ENCODE measurements at regions not wholly inside any gene's neighbourhood (a gene's known extent, or its start where the extent isn't known, plus 50 kb on each side); places are given as distances from the start of the nearest gene placed in this dataset.
"Not testable (repeated sequence)": the region's sequence is repeated elsewhere in the genome, so short reads cannot be mapped to it uniquely, and the experiment has no call there.

DNA sequence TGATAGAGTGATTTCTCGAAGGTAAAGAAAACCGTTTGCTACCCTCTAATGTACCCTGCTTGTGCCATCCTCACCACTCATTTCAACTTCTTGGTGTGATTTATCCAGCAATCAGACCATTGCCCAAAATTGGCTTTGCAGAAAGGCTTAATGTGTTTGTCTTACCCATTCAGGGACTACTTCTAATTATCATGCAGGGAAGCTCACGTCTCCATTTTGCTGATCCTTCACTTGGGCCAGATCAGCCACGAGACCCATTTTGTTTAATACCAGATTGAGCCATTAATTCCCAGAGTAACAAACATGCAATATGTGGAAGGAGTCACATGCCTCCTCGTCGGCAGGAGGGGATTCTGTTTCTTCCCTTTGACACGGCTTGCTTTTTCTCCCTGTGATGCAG lies 51.1 kb upstream of the CRY1 start:
- no peak for DNase-seq

DNA sequence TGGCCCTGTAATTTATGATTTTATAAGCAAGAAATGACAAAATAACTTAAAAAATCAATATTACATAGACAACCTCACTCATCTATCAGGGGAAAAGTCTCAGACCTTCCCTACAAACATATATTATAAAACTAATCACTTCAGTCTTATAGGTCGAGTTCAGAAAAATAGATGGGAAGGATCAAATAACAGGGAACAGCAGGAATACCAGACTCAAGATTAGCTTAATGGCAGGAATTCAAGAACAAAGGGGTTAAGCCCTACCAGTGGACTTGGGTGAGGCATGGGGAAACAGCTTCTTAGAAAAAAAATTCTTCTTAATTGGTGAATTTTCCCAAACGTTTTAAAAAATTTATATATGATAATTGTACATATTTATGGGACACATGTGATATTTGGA lies 51.6 kb upstream of the CRY1 start:
- DNase-seq, result no peak

DNA sequence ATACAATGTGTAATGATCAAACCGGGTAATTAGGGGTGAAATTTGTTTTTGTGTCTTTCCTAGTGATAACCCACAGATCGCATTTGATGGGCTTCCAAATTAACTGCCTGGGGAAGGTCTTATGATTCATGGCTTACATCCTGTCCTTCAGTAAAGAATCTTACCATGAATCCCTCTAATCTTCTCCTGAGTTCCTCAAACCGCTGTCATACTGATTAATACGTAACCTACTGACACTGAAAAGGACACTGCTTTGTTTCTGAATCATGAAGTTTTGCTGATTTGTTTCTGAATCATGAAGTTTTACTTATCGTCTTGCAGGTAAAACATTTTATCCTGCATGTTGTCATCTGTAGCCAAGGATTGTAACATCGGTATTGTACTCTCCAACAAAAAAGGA lies 52.0 kb upstream of the CRY1 start:
- no peak for DNase-seq

DNA sequence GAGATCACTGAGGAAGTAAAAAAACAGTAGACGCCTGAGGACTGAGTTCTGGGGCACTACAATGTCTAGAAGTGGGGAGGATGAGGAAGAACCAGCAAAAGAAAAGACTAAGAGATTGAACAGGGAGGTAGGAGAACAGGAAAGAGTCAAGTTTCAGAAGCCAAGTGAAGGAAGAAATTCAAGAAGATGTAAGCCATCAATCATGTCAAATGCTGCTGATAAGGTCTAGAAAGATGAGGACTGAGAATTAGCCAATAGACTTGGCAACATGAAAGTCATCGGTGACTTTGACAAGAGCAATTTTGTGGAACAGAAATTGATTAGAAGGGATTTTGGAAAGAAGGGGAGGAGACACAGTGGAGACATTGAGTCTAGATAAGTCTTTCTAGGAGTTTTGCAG lies 54.8 kb upstream of the CRY1 start:
- DNase-seq, result no peak

DNA sequence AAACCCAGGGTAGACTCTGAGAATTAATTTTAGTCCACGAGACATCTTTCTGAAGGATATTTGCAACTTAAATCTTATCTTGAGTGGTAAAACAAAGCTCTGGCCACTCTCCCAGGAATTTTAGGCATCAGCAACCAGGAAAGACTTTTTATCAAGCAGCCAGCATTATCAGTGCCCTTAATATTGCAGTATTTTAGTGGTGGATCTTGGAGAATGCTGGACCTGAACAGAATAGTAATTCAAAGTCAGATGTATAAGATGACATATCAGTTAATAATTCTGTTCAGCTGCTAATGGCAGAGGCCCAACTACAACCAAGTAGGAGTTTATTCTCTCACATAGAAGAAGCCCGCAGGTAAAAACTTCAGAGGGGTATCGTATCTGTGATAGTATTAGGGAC lies 59.0 kb upstream of the CRY1 start:
- DNase-seq, result no peak

DNA sequence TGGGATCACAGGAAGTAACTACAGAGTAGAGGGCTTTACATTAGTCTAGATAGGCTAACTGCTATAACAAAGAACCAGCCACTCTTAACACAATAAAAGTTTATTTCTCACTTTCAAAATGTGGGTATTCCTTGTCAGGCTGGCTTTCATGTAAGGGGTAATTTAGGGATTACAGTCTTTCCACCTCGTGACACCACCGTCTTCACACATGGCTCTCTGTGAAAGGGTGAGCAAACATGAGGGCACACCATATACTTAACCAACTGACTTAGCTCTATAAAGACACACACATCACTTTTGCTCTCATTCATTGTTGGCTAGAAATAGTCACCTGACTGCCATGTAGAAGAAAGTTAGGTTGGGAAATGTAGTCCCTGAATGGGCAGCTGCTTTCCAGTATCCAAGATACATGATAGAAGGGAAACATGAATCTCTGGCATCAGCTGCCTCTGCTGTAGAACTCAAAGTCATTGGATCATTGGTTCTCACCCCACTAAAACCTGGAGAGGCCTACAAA lies 66.1 kb upstream of the CRY1 start:
- no peak for DNase-seq

DNA sequence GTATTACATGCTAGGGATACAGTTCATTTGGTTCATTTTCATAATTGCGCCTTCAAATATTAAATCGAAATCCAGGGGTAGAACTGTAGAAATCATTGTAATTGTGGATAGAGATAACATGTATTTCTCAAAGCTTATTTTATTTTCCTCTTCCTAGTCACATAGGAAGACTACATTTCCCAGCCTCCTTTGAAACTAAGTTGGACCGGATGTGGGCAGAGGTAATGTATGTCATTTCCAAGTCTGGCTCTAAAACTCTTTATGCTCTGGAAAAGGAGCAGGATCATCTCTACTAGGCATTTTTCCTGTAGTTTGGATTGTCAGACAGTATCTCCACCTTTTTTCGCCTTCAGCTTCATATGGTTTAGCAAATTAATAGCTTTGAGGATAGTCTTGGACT lies 70.1 kb upstream of the CRY1 start:
- DNase-seq, result no peak

DNA sequence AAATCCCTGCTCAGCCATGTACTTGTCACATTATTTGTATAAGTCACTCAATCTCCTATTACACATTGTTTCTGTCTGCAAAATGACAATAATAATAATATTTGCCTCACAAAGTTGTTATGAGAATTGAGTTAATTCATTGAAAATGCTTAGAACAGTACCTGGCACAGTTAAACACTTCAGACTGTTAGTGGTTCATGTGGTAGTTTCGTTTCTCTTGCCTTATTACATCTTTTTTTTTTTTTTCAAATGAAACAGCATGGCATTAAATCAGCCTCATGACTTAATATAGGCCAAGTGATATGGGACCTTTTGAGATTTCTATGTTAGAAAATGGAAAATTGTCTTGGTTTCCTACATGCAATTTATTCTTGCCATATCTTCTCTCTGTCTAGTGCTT lies 71.0 kb upstream of the CRY1 start:
- no peak for DNase-seq

DNA sequence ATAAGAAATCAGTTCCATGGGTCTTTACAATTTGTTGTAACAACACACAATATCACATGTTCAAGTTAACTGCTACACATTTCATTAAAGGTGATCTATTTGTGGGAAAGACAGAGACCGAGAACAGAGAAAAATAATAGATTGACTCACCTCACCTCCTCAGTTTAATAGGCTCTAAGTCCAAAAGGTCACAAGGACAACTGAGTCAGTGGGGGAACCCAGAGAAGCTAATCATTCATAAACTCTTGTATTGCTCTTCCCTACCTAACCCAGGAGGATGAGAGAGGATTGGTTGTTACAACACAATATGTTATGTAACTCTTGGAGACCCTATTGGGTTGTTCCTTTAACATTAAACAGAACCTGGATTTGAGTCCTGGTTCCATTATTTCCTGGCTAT lies 72.2 kb upstream of the CRY1 start:
- DNase-seq, result no peak

DNA sequence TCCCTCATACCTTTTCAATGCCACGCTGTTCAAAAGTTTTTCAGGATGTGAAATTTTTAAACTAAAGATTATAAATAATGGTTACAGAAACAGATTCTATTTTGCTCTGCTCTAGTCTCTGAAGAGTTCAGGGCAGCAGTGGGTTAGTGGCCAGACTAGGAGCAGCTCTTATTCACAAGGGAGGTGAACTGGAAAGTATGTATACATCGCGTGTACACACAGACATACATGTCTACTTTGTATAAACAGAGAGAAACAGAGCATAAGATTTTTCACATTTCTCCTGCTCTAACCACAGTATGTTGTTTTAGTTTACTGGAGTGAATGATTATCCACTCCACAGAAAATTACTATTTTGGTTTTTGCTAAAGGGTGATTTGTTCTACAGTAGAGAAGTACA lies 74.4 kb upstream of the CRY1 start:
- no peak for DNase-seq

DNA sequence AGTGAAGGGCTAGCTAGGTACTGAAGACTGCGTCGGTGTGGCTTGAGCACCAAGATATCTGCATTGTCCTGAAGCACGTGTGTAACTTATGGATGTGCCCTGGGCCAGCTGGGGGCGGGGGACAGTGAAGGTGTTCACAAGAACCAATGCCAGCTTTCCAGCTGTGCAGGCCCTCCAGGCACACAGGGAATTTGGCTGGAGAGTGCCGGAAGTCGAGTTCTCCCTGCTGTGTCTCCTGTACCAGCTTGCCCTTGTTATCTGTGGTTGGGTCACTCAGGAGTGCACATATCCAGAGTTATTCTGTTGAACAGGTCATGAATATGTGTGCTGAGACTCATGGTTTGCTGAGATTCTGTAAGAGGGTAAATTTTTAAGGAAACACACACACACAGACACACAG lies 75.9 kb upstream of the CRY1 start:
- DNase-seq, result no peak

DNA sequence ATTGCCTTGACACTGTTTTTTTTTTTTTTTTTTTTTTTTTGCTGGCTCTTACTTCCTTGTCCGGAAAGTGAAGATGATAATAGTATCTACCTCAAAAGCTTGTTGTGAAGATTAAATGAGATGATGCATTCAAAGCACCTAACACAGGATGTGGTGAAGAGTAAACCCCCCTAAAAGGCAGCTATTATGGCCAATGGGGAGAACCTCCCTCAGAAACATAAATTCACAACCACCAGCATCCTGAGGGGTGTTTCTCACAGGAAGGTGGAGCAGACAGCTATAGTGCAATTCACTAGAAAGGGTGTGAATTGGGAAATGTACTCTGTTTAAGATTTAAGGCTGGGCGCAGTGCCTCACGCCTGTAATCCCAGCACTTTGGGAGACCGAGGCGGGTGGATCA lies 85.4 kb upstream of the CRY1 start:
- DNase-seq, result no peak

DNA sequence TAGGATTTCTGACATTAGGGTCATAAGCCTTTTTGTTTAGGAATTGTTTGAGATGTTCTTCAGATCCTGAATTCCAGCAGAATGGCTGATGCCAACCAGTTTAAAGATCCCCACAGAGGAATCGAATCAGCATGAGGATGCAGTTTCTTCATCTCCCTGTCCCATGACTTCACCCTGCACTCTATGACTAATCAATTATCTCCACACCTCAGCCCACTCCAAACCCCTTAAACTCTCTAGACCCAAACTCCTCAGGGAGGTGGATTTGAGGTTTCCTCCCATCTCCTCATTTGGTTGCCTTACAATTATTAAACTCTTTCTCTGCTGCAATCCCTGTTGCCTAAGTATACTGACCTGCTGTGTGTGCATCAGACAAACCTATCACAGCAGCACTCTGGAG lies 86.5 kb upstream of the CRY1 start:
- no peak for DNase-seq

DNA sequence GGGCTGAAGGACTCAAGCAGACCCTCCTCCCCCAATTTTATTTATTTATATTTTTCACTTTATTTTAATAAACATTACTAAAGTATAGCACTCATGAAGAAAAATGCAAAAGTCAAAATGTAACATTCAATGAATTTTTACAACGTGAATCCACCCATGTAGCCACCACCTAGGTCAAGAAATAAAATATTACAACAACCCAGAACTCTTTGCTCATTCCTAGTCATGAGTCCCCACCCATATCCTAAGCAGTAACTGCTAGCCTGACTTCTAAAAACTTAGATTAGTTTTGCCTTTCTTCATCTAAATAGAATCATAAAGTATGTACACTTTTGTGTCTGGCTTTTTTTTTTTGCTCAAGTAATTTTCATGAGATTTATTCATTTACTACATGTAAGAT lies 86.9 kb upstream of the CRY1 start:
- no peak for DNase-seq

DNA sequence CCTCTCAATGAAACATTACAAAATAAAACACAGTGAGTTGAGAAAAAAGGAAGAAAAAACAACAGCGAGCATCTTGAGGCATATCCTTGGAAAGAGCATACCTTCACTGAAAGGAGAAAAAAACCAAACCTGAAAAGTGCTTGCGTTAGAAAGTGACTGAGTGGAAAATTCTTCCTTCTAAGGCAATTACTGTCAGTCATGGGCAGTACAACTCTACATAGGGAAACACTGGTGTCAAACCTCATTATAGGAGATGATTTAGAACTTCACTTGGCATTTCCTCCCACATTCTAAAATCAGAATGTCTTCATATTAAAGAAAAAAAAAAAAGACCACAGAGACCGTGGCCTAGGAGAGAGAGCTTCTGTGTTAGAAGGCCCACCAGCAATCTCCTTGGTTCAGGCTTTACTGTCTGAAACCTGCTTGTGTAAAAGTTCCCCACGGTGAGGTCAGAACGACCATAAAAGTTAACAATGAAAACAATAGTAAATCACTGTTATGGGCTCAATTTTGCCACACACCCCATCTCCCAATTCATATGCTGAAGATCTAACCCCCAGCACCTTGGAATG lies 91.1 kb upstream of the CRY1 start:
- no peak for DNase-seq

DNA sequence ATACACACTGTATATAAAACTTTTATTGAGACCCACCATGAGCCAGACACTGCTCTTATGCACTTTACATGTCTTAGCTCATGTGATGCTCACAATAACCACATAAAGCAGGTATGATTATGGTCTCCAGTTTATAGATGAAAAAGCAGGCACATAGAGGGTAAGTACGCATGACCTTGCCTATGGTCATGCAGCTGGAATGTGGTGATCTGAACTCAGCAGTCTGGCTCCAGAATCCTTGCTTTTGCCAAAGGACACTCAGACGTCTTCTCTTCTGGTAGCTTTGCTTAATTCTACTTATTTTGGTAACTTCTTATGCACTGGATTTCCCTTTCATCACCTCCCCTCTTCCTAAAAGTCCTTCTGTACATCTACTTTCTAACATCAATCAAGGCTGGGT lies 103.3 kb upstream of the CRY1 start:
- DNase-seq, result no peak

DNA sequence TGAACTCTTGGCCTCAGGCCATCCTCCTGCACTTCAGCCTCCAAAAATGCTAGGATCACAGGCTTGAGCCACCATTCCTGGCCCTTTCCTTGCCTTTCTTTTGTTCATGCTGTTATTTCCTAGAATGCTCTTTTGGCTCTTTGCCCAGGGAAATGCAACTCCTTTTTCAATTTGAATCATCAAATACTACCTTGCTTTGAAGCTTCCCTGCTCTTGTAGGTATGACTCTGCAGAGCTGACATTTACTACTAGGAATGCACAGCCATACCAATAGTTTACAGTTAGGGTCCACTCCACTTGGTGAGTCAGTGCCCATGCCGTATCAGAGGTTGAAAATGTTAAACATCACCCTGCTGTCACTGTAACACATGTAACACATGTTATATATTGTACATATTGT lies 107.0 kb upstream of the CRY1 start:
- no peak for DNase-seq

DNA sequence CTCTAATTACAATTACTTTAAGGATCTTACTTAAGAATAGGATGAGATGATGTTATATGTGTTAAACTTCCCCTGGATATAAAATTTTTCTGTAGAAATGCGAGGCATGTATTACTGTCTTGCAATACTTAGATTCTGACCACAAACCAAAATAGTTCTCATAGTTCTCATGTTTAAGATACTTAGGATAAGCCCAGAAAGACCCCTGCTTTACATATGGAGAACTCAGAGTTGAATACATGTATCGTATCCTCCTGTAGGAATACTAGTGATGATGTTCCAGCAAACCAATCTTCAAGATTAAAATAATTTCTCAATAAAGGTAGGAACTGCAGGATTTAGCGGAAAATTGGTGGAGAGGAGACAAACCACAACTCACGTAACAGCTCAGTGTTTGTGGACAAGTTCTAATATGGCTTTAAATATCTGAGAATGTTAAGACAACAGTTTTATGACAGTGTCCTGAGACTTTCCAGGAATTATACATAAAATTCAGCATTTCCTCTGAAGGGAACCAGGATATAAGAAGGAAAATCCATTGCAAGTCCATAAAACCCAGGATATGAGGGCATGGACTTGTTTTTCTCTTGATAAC lies 114.7 kb upstream of the CRY1 start:
- DNase-seq, result no peak

DNA sequence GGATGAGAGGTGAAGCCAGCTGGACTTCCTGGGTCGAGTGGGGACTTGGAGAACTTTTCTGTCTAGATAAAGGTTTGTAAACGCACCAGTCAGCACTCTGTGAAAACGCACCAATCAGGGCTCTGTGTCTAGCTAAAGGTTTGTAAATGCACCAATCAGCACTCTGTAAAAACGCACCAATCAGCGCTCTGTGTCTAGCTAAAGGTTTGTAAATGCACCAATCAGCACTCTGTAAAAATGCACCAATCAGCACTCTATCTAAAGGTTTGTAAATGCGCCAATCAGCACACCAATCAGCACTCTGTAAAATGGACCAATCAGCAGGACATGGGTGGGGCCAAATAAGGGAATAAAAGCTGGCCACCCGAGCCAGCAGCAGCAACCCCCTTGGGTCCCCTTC lies 116.4 kb upstream of the CRY1 start:
- not testable (repeated sequence) for DNase-seq

DNA sequence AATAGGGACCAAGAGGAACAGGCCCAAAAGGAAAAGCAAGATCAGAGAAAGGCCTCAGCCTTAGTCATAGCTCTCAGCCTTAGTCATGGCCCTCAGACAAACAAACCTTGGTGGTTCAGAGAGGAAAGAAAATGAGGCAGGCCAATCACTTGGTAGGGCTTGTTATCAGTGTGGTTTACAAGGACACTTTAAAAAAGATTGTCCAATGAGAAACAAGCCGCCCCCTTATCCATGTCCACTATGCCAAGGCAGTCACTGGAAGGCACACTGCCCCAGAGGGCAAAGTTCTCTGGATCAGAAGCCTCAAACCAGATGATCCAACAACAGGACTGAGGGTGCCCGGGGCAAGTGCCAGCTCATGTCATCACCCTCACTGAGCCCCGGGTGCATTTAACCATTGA lies 121.0 kb upstream of the CRY1 start:
- DNase-seq, result not testable (repeated sequence)

DNA sequence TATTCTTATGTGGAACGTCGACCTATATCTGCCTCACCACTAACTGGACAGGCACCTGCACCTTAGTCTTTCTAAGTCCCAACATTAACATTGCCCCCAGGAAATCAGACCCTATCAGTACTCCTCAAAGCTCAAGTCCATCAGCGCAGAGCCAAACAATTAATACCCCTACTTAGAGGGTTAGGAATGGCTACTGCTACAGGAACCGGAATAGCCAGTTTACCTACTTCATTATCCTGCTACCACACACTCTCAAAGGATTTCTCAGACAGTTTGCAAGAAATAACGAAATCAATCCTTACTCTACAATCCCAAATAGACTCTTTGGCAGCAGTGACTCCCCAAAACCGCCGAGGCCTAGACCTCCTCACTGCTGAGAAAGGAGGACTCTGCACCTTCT lies 123.1 kb upstream of the CRY1 start:
- DNase-seq, result not testable (repeated sequence)

DNA sequence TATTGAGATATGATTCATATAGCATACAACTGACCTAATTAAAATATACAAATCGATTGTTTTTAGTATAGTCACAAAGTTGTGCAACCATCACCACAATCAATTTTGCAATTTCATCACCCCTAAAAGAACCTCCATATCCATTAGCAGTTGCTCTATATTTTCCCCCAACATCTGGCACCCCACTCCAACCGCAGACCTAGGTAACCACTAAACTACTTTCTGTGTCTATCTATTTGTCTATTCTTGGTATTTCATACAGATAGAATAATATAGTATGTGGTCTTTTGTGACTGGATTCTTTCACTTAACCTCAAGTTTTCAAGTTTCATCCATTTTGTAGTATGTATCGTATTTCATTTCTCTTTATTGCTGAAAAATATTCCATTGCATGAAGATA lies 126.0 kb upstream of the CRY1 start:
- DNase-seq, result no peak

DNA sequence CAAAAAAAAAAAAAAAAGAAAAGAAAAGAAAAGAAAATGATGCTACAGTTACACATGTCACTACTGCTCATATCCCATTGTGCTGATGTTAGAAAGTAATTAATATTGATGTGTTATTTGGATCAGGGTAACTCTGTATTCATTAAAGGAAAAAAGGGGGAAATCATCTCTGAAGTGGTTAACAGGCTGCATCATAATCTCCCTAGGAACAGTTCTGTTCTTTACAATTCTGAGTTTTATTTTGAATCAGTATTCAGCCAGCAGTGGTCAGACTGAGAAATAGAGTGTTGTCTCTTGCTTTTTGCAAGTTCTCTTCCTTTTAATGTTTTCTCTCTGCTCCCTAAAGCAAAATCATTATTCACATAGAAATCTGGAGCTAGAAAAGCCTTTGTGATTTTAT lies 128.6 kb upstream of the CRY1 start:
- DNase-seq, result no peak

DNA sequence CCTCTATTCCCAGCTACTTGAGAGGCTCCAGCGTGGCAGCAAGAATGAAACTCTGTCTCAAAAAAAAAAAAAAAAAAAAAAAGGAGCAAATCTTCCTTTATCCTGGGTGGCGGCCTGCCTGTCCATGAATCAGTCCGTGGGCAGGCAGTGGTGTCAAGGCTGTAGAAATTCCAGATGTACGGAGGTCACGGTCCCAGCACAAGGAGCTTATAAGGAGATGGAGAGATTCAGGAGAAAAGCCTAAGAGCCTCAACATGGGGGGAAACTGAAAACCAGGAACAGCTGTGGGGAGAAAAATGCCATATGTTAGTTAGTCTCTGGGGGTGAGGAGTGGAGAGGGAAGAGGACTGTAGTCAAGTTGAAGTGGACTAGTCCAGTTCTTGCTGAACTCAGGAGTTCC lies 130.5 kb upstream of the CRY1 start:
- DNase-seq, result no peak

DNA sequence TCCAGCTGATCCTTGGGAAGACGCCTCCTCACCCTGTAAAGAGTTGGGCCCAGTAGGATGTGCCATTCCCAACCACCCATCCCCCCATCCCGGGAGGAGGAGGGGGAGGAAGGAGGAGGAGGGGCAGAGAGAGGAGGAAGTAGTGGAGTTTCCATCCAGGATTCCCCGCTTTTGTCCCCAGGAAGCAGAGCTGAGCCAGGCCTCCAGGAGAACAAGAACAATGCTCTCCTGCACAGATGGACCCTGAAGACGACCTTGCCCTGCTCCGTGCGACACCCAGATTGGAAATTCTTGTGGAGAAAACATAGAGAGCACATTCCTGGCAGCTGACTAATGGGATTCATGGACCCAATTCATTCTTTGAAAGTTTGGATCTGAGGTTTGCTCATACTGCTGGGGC lies 132.3 kb upstream of the CRY1 start:
- no peak for DNase-seq

DNA sequence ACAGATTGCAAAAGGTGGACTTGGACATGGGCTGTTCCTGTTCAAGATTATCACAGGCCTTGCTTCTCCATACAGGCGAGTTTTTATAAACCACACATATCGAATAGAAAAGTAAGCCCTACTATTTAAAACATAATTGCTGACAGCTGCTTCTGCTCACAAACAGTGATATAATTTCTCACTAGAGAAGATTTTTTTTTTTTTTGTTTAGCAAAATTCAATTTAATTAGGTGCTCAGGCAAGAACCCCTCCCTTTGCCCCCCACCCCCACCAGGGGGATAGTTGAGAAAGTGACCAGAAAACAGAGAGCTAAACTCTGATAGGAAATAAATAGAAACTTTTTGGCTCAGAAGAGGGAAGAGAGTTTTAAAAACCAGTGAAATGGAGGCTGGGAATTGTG lies 132.8 kb upstream of the CRY1 start:
- DNase-seq, result no peak

Data from activated CD4-positive, alpha-beta T cell treated with anti-CD3 and anti-CD28 coated beads for 1 hour (primary cell).